Progenitor cell of endocrine pancreas (in vitro differentiated cells): ENCODE measurements at regions not wholly inside any gene's neighbourhood (a gene's known extent, or its start where the extent isn't known, plus 50 kb on each side); places are given as distances from the start of the nearest gene placed in this dataset.

Source experiments
- DNase-seq: peaks from one replicate; pipeline ENCODE4 v3.0.0; 2021; ENCODE audit warnings: low spot score; ENCODE audit not compliant: unreplicated experiment
- H3K27ac Mint-ChIP-seq: 2 replicates; pipeline ENCODE4 v1.8.0; 2021; ENCODE audit warnings: mild to moderate bottlenecking, moderate library complexity, mixed read lengths
- H3K27me3 Mint-ChIP-seq: 2 replicates; pipeline ENCODE4 v1.8.0; 2021; ENCODE audit warnings: mixed read lengths
- H3K36me3 Mint-ChIP-seq: 2 replicates; pipeline ENCODE4 v1.8.0; 2022; ENCODE audit warnings: mixed read lengths; ENCODE audit not compliant: insufficient read depth
- H3K4me1 Mint-ChIP-seq: 2 replicates; pipeline ENCODE4 v1.8.0; 2021; ENCODE audit warnings: low read depth, mixed read lengths
- H3K4me3 Mint-ChIP-seq: 2 replicates; pipeline ENCODE4 v1.8.0; 2021; ENCODE audit warnings: low read depth, mild to moderate bottlenecking, moderate library complexity, mixed read lengths
- H3K9me3 Mint-ChIP-seq: 2 replicates; pipeline ENCODE4 v1.8.0; 2021; ENCODE audit warnings: low read depth, mixed read lengths
- CTCF ChIP-seq: fragments of 200-600 bp; sonication (generic); IDR thresholded peaks from one replicate; pipeline ENCODE4 v1.5.0; 2021; ENCODE audit warnings: antibody characterized with exemption, mild to moderate bottlenecking; ENCODE audit not compliant: unreplicated experiment

GRCh38 chr19:28486473-28486872, 726.5 kb downstream of the UQCRFS1 start:
- Mint-ChIP-seq H3K4me1 (no peaks in the 10 kb centered on the region), H3K27ac (no peak overlapping the region), H3K36me3 (no peaks in the 10 kb centered on the region), H3K27me3 (peaks cover 7% of the 10 kb centered on the region), H3K4me3 (no peak overlapping the region), H3K9me3 (no peaks in the 10 kb centered on the region)
- no peak for DNase-seq
- no peak for TF ChIP-seq CTCF

DNA sequence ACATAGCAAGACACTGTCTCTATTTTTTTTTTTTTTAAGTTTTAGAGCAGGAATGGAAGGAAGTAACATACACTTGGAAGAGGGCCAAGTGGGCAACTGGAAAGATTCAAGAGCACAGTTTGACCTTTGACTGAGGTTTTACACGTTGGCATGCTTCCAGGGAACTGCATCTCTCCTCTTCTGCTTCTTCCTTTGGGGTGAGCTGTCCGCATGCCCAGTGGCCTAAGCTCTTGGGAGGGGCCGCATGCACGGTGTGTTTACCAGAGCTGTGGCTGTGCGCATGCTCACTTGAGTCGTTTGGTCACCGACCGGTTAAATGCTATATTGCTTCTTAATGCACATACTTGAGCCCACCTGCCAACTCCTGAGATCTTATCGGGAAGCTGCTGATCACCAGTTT, 727.7 kb downstream of the UQCRFS1 start:
- no peaks in the 10 kb centered on the region for H3K9me3 Mint-ChIP-seq
- peaks cover 6% of the 10 kb centered on the region for H3K27me3 Mint-ChIP-seq
- no peaks in the 10 kb centered on the region for H3K36me3 Mint-ChIP-seq
- no peak for TF ChIP-seq CTCF
- H3K27ac Mint-ChIP-seq = no peak overlapping the region
- no peak for DNase-seq
- H3K4me3 Mint-ChIP-seq = no peak overlapping the region
- no peaks in the 10 kb centered on the region for H3K4me1 Mint-ChIP-seq

GRCh38 chr19:28483197-28483596, 729.8 kb downstream of the UQCRFS1 start:
- Mint-ChIP-seq H3K9me3 (no peaks in the 10 kb centered on the region), H3K4me1 (no peaks in the 10 kb centered on the region), H3K27ac (no peak overlapping the region), H3K27me3 (no peaks in the 10 kb centered on the region), H3K36me3 (no peaks in the 10 kb centered on the region), H3K4me3 (no peak overlapping the region)
- TF ChIP-seq CTCF = no peak
- no peak for DNase-seq

GRCh38 chr19:28482221-28482620, 730.7 kb downstream of the UQCRFS1 start:
- no peak for DNase-seq
- Mint-ChIP-seq H3K4me1 (no peaks in the 10 kb centered on the region), H3K4me3 (no peak overlapping the region), H3K27ac (peak overlapping the region; percentile 35), H3K9me3 (no peaks in the 10 kb centered on the region), H3K27me3 (peaks cover 2% of the 10 kb centered on the region), H3K36me3 (no peaks in the 10 kb centered on the region)
- no peak for TF ChIP-seq CTCF

DNA sequence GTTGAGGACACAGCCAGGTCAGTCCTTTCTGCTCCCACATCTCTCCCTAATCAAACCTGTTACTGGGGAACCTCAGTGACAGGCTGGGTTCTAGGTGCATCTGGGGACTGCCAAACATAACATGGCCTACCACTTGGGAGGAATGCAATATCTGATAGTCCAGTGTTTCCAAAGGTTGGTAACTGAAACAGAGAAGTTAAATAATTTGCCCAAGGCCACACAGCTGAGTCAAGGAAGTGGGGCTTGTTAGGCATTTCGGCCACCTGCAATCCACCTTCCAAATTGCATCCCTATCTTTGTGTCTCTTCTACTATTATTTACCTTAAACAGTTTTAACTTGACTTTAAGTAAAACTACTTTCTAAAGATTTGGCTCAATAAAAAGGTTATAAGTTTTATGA, 731.3 kb downstream of the UQCRFS1 start:
- no peak overlapping the region for H3K27ac Mint-ChIP-seq
- TF ChIP-seq CTCF = no peak
- no peak for DNase-seq

GRCh38 chr19:28475525-28475924, 737.4 kb downstream of the UQCRFS1 start:
- Mint-ChIP-seq H3K27me3 (peaks cover 18% of the 10 kb centered on the region), H3K36me3 (no peaks in the 10 kb centered on the region), H3K4me1 (no peaks in the 10 kb centered on the region), H3K9me3 (no peaks in the 10 kb centered on the region), H3K27ac (no peak overlapping the region), H3K4me3 (no peak overlapping the region)
- no peak for TF ChIP-seq CTCF
- no peak for DNase-seq

More for the DNA sequence above, 731.3 kb downstream of the UQCRFS1 start:
- no peaks in the 10 kb centered on the region for H3K4me1 Mint-ChIP-seq
- peaks cover 2% of the 10 kb centered on the region for H3K27me3 Mint-ChIP-seq
- no peaks in the 10 kb centered on the region for H3K9me3 Mint-ChIP-seq
- H3K4me3 Mint-ChIP-seq = no peak overlapping the region
- no peaks in the 10 kb centered on the region for H3K36me3 Mint-ChIP-seq
